ENCODE measurements at regions not wholly inside any gene's neighbourhood (a gene's known extent, or its start where the extent isn't known, plus 50 kb on each side); places are given as distances from the start of the nearest gene placed in this dataset.

DNA sequence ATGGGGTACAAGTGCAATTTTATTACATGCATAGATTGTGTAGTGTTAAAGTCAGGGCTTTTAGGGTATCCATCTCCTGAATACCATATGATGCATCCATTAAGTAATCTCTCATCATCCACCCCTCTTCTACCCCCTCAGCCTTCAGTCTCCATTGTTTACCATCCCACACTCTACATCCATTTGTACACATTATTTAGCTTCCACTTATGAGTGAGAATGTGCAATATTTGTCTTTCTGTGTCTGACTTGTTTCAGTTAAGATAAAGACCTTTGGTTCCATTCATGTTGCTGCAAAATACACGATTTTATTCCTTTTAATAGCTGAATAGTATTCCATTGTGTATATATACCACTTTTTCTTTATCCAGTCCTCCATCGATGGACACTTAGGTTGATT, 222.5 kb upstream of the USP24 start (continued):
- TF ChIP-seq, protein P1, sequence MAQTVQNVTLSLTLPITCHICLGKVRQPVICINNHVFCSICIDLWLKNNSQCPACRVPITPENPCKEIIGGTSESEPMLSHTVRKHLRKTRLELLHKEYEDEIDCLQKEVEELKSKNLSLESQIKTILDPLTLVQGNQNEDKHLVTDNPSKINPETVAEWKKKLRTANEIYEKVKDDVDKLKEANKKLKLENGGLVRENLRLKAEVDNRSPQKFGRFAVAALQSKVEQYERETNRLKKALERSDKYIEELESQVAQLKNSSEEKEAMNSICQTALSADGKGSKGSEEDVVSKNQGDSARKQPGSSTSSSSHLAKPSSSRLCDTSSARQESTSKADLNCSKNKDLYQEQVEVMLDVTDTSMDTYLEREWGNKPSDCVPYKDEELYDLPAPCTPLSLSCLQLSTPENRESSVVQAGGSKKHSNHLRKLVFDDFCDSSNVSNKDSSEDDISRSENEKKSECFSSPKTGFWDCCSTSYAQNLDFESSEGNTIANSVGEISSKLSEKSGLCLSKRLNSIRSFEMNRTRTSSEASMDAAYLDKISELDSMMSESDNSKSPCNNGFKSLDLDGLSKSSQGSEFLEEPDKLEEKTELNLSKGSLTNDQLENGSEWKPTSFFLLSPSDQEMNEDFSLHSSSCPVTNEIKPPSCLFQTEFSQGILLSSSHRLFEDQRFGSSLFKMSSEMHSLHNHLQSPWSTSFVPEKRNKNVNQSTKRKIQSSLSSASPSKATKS (CRISPR knock-in tag; IDR thresholded peaks at IDR 0.05), result no peak
- TF ChIP-seq ZNF619 (CRISPR knock-in tag; IDR thresholded peaks at IDR 0.05) (no peak), ZNF724P (CRISPR knock-in tag; IDR thresholded peaks at IDR 0.05; ENCODE audit: borderline replicate concordance) (no peak), ISL2 (CRISPR knock-in tag; IDR thresholded peaks at IDR 0.05) (0 out of 2 replicates have a peak, but pooled peaks have one; percentile 31), ZNF567 (CRISPR knock-in tag; IDR thresholded peaks at IDR 0.05; ENCODE audit: borderline replicate concordance) (no peak), TOE1 (CRISPR knock-in tag; IDR thresholded peaks at IDR 0.05) (no peak), ZMYM3 (CRISPR knock-in tag; IDR thresholded peaks at IDR 0.05) (no peak), ZNF720 (CRISPR knock-in tag; IDR thresholded peaks at IDR 0.05) (no peak), ZNF335 (CRISPR knock-in tag; IDR thresholded peaks at IDR 0.05) (no peak), ZNF382 (CRISPR knock-in tag; IDR thresholded peaks at IDR 0.05; ENCODE audit: borderline replicate concordance) (no peak), PCBP2 (optimal IDR thresholded peaks at IDR 0.05; ENCODE audit: low read depth, low read length, poor library complexity, severe bottlenecking) (no peak), ZNF337 (CRISPR knock-in tag; IDR thresholded peaks at IDR 0.05; ENCODE audit: borderline replicate concordance, low read depth) (no peak), ZFP41 (CRISPR knock-in tag; IDR thresholded peaks at IDR 0.05; ENCODE audit: borderline replicate concordance) (no peak), GTF3A (CRISPR knock-in tag; conservative IDR thresholded peaks at IDR 0.05) (no peak), ZNF354B (CRISPR knock-in tag; IDR thresholded peaks at IDR 0.05) (no peak), KLF16 (CRISPR knock-in tag; IDR thresholded peaks at IDR 0.05) (peak in 1 of 2 experiments; percentile 45; a peak in 1 of 4 replicates), NFKBIZ (CRISPR knock-in tag; IDR thresholded peaks at IDR 0.05) (no peak), RARG (CRISPR knock-in tag; IDR thresholded peaks at IDR 0.05; ENCODE audit: low read depth) (no peak), HDAC2 (CRISPR knock-in tag; IDR thresholded peaks at IDR 0.05) (no peak), ZNF605 (CRISPR knock-in tag; IDR thresholded peaks at IDR 0.05) (no peak), RCOR2 (CRISPR knock-in tag; IDR thresholded peaks at IDR 0.05) (no peak), JUN (CRISPR knock-in tag; IDR thresholded peaks at IDR 0.05) (no peak), FOXK1 (CRISPR knock-in tag; IDR thresholded peaks at IDR 0.05; ENCODE audit: borderline replicate concordance, low read depth) (peak; percentile 29; the same call in 1 of the 2 replicates), SRSF4 (IDR thresholded peaks at IDR 0.05; ENCODE audit: low read depth, low read length, poor library complexity, severe bottlenecking) (no peak), ZNF12 (CRISPR knock-in tag; IDR thresholded peaks at IDR 0.05) (peak; percentile 38; the same call in 1 of the 2 replicates), FOXA3 (CRISPR knock-in tag; IDR thresholded peaks at IDR 0.05) (peak; percentile 91), SOX13 (IDR thresholded peaks at IDR 0.05) (no peak), SOX13 (CRISPR knock-in tag; conservative IDR thresholded peaks at IDR 0.05 in 1 of 2, IDR thresholded peaks at IDR 0.05 in 1 of 2) (peak in 1 of 2 experiments; percentile 83; a peak in 2 of 4 replicates)
- TF ChIP-seq, protein P2, sequence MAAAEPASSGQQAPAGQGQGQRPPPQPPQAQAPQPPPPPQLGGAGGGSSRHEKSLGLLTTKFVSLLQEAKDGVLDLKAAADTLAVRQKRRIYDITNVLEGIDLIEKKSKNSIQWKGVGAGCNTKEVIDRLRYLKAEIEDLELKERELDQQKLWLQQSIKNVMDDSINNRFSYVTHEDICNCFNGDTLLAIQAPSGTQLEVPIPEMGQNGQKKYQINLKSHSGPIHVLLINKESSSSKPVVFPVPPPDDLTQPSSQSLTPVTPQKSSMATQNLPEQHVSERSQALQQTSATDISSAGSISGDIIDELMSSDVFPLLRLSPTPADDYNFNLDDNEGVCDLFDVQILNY (CRISPR knock-in tag; conservative IDR thresholded peaks at IDR 0.05), result no peak
- TF ChIP-seq, protein P3, sequence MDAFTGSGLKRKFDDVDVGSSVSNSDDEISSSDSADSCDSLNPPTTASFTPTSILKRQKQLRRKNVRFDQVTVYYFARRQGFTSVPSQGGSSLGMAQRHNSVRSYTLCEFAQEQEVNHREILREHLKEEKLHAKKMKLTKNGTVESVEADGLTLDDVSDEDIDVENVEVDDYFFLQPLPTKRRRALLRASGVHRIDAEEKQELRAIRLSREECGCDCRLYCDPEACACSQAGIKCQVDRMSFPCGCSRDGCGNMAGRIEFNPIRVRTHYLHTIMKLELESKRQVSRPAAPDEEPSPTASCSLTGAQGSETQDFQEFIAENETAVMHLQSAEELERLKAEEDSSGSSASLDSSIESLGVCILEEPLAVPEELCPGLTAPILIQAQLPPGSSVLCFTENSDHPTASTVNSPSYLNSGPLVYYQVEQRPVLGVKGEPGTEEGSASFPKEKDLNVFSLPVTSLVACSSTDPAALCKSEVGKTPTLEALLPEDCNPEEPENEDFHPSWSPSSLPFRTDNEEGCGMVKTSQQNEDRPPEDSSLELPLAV (CRISPR knock-in tag; conservative IDR thresholded peaks at IDR 0.05; ENCODE audit: low read depth), result no peak
